Mesenteric fat pad (tissue), 1 donor: ENCODE measurements at regions not wholly inside any gene's neighbourhood (a gene's known extent, or its start where the extent isn't known, plus 50 kb on each side); places are given as distances from the start of the nearest gene placed in this dataset.
"Not testable (repeated sequence)": the region's sequence is repeated elsewhere in the genome, so short reads cannot be mapped to it uniquely, and the experiment has no call there.

Experiments used
- DNase-seq: peaks from one replicate; pipeline ENCODE4 v3.0.0-alpha.2; 2020; ENCODE audit warnings: low spot score
- donor health status: DM: yes; HTN: yes; CAD: no.

DNA sequence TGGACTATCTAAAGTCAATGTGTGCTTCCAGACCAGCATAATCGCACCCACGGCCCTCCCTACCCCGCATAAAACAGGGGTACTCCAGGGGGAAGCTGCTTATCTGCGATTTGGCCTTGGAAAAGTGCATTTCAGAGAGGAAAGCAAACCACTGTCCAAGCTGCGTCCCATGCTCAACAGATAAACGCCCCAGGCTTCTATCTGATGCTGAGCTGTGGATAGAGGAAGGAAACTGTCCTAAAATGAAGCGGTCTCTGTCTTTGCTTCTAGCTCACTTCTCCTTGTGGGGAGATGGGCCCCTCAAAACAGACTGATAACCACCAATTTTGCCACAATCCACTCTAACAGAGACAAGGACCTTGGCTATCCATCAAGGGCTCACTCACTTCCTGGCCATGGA lies 160.5 kb upstream of the TNRC6C start:
- DNase-seq, result no peak

GRCh38 chr17:77798481-77798880 lies 160.0 kb upstream of the TNRC6C start:
- DNase-seq, result no peak

DNA sequence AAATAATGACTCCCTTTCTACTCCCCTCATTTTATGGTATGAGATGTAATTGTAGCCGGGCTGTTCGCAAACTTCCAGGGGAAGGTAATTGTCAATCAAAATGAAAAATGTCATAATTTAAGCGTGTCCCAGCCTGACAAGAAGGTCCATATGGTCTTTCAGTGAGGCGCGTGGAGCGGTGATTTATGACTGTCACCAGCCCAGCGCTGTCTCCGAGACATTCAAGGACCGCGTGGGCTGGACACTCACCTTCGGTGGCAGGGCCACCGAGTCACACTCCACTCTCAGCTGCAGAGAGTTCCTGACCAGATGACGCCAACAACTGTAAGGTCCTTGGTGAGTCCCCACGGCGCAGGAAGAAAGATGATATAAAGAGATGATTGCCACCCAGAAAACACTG lies 157.7 kb upstream of the TNRC6C start:
- no peak for DNase-seq

DNA sequence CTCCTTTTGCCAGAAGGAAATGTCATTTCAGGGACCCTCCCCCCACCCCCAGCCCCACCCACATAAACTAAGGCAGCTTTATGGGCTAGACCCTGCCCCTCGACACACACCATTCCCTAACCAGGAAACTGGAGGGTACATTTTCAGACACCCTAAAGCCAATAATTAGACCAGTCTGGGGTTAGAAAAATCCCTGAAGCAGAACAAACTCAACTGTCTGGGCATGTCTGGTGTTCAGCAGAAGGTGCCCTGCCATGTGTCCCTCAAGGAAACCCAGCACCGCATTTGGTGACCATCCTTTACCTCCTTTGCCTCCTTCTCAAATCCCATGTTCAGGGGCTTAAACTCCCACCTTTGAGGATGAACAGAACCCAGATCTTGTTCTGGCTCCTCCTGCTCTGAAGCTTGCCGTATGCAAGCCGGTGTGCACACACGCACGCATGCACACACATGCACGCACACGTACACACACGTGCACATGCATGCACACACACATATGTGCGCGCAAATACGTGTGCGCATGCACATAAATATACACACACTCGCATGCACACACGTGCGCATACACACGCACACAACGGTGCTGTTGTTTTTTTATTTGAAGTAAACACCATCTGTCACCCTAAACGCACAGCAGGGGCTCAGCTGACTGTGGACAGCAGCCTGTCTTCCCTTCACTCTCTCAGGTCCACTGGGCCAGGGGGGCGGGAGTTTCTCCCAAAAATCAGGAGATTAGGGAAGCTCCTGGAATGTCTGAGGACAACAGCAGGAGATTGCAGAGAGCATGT lies 156.8 kb upstream of the TNRC6C start:
- no peak for DNase-seq

DNA sequence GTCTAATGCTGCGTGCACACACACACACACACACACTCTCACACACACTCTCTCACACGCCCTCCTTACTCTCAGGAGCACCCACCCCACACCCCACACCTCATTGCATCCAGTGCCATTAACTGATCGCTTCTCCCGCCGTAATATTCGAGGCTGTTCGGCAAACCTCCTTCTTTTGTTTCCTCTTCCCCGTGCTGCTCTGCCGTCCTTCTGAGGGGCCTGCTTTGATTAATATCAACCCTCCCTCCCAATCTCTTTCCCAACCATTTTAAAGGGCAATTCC lies 156.2 kb upstream of the TNRC6C start:
- no peak for DNase-seq

- DNase-seq, result no peak
Measured at GRCh38 chr17:77802811-77803220, 155.7 kb upstream of the TNRC6C start.

- DNase-seq, result no peak
Measured at GRCh38 chr17:77803726-77804125, 154.8 kb upstream of the TNRC6C start.

- DNase-seq, result no peak
Measured at GRCh38 chr17:77804796-77805426, 153.6 kb upstream of the TNRC6C start.

DNA sequence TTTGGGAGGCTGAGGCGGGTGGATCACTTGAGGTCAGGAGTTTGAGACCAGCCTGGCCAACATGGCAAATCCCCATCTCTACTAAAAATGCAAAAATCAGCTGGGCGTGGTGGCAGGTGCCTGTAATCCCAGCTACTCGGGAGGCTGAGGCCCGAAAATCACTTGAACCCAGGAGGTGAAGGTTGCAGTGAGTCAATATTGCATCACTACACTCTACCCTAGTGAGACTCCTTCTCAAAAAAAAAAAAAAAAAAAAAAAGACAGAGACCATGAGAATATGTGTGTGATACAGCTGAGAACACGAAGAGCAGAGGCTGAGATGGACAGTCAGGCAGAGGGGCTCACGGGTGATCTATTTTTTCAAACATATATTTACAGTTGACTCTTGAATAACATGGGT lies 152.5 kb upstream of the TNRC6C start:
- DNase-seq, result not testable (repeated sequence)

GRCh38 chr17:77807051-77807745 lies 151.3 kb upstream of the TNRC6C start:
- DNase-seq, result no peak

DNA sequence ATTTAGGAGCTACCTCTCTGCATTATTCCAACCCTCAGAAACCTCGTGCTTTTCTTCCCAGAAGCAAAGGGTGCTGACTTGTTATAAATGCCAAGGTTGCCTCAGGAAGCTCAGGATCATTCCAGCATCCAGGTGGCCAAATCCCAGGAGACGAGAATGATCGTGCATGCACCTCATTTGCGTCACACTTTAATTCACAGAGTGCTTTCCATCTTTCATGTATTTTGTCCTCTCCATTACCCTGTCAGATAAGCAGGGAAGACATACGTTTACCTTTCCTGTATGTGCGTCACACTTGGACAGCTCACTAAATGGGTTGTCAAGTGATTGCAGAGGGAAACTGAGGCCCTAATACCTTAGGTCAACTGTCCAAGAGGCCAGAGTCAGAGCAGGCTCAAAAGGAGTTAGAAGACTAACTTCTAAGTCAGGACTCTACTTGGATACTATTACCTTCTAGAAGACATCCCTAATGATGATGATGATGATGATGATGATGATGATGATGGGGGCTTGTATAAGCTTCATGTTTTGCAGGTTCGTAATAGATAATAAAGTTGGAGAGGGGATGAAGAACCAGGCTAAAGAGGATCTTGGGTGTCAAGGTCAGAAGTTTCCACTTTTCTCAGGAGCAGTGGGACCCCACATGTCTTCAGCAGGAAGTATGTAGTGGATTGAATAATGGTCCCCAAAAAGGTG lies 150.6 kb upstream of the TNRC6C start:
- no peak for DNase-seq

- no peak for DNase-seq
Measured at GRCh38 chr17:77808686-77809425, 149.6 kb upstream of the TNRC6C start.

DNA sequence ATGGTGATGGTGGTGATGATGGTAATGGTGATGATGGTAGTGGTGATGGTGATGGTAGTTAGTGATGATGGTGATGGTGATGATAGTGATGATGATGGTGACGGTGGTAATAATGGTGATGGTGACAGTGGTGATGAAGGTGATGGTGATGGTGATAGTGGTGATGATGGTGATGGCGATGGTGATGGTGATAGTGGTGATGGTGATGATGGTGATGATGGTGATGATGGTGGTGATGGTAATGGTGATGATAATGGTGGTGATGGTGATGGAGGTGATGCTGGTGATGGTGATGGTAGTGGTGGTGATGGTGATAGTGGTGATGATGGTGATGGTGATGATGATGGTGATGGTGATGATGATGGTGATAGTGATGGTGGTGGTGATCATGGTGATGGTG lies 148.7 kb upstream of the TNRC6C start:
- no peak for DNase-seq

DNA sequence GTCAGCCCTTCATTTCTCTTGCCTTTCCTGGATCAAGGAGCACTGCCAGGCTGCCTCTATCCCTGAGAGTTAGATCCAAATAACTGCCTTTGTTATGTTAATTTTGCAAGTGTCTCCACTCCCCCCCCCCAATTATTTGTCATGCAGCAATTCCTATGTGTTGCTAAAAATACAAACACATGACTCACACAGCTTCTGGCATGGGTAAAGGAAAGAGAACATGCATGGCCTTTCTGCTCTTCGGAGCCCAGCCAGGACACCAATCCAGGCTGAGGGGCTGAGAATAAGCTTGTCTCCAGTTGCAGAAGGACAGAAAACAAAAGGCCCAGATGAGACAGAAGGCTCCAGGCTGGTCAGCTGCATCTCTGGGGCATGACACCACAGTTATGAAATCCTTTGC lies 148.0 kb upstream of the TNRC6C start:
- DNase-seq, result no peak

GRCh38 chr17:77811521-77811920 lies 147.0 kb upstream of the TNRC6C start:
- DNase-seq, result no peak

DNA sequence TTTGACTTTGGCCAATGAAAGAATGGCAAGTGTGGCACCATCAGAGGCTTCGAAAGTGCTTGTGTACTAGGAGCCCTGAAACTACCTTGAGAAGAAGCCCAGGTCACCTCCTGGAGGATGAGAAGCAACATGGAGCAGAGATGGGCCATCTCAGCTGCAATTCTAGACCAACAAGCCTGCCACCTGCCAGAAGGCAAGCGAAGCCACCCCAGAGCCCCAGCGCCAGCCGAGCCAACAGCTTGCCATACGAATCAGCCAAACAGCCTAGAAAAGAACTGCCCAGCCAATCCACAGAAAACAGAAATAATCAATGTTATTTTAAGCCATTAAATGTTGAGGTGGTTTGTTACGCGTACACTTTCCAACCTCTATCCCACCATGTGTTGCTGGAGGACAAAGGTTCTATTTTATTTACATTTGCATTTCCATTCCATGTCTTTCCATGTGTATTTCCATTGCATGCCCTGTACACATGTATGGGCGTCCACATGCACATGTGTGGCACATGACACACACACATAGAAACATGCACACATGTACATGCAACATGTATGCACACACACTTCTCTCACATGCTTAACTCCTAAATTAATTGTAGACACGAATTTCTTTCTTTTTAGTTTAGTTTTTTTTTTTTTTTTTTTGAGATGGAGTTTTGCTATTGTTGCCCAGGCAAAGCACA lies 144.3 kb upstream of the TNRC6C start:
- DNase-seq, result no peak

DNA sequence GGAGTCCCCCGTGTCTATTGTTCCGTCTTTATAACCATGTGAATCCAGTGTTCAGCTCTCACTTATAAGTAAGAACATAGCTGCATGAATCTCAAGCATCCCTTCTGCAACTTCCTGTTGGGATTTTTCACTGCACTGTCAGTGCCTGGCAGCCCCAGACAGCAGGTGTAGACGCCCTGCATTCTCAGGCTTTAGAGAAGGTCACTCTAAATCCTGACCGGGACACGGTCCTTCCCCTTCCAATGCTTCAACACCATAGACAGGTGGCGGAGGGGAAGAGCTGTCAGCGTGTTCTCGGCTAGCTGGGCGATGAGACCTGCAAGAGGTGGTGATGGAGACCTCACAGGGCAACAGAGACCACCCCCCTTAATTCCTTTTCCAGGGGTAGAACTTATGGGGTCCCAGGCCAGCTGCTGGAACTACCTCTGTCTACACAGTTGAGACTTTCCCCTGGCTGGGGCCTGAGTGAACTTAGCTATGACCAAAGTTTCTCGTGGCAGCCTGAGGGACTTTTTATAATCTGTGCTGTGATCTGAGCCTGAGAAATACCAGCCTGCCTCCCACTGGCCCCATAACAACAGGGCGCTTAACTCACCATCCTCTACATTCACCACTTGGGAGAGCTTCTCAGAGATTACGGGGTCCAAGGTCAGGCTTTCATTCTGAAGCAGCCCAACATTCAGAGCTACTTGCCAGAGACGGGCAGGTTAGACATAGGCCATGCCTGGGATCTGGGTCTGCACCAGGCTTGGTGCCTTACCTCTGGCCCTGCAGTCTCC lies 143.2 kb upstream of the TNRC6C start:
- no peak for DNase-seq

DNA sequence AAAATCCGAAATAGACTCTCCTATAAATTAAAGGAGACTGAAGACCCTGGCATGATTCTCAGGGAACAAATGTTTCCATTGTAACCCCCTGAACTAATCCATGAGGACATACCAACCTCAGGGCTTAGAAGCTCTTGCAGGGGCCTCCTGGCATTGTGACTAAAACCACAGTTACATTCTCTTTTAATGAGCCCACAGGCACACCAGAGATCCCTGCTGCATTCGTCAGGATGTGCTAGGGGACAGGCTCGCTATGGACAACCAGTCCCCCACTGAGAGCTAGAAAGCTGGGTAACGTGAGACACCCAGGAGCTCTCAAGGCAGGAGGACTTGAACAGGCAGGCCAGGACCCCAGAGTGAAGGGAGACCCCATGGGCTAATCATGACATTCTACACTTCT lies 140.6 kb upstream of the TNRC6C start:
- DNase-seq, result no peak

DNA sequence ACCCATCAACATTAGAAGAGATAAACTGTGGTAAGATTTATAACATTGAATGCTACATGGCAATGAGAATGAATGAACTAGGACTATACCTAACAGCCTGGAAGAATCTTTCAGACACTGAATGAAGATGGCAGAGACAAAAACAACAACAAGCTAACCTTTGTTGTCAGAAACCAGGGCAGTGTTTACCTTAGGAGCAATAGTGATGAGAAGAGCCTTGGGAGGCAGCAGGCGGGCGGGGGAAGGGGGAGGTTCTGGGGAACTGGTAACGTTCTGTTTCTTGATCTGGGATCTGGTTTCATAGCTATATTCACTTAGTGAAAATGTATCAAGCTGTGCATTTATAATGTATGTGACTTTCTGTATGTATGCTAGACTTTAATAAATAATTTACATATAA lies 139.0 kb upstream of the TNRC6C start:
- DNase-seq, result no peak

GRCh38 chr17:77821114-77821513 lies 137.4 kb upstream of the TNRC6C start:
- DNase-seq, result no peak
